GM21786 (cell line): ENCODE measurements at regions not wholly inside any gene's neighbourhood (a gene's known extent, or its start where the extent isn't known, plus 50 kb on each side); places are given as distances from the start of the nearest gene placed in this dataset.
"Not testable (repeated sequence)": the region's sequence is repeated elsewhere in the genome, so short reads cannot be mapped to it uniquely, and the experiment has no call there.

Experiments
- ATAC-seq: cut with Tn5 transposase; IDR thresholded peaks from one replicate; pipeline ENCODE4 v1.9.1; 2021; ENCODE audit not compliant: unreplicated experiment

- ATAC-seq: no peak
These were observed 318.0 kb downstream of the TAF11L14 start for GRCh38 chr5:17952231-17952630.

DNA sequence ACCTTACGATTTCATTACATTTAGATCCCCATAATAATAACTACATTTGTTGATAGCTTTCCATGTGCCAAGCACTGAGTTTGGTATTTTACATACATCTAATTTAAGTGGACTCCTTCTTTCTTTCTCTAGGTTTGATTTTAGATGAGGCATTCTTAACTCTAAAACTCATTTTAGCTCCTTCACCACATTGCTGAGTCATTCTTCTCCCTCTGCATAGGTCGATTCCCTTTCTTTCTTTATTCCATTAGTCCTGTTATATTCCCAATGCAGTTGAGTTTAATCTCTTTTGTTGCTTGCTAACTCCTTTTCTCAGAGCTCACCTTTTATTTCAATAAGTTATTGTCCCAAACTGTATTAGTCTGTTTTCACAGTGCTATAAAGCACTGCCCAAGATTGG, 329.8 kb downstream of the TAF11L14 start:
- no peak for ATAC-seq

- ATAC-seq: no peak
These were observed 332.6 kb downstream of the TAF11L14 start for GRCh38 chr5:17966640-17967402.

- no peak for ATAC-seq
These were observed 342.1 kb downstream of the TAF11L14 start for GRCh38 chr5:17976404-17976803.

- no peak for ATAC-seq
These were observed 344.7 kb downstream of the TAF11L14 start for GRCh38 chr5:17978954-17979353.

GRCh38 chr5:17982626-17983025, 348.4 kb downstream of the TAF11L14 start:
- not testable (repeated sequence) for ATAC-seq

DNA sequence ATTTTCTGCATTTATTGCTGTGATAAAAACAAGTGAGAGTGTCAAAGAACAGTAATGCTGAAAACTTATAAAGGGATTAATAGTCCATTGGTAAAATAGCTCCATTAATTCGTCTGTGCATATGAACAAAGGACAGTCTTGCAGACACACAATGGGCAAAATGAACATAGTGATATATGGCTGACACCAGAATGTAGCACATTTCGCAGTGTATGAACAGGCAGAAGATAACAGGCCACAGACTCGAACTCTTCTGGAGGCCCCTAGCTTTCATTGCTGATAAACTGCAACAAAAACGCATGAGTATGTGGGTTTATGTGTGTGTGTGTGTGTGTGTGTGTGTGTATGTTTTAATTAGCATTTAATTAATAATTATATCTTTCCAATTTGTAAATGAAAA, 354.8 kb downstream of the TAF11L14 start:
- no peak for ATAC-seq

DNA sequence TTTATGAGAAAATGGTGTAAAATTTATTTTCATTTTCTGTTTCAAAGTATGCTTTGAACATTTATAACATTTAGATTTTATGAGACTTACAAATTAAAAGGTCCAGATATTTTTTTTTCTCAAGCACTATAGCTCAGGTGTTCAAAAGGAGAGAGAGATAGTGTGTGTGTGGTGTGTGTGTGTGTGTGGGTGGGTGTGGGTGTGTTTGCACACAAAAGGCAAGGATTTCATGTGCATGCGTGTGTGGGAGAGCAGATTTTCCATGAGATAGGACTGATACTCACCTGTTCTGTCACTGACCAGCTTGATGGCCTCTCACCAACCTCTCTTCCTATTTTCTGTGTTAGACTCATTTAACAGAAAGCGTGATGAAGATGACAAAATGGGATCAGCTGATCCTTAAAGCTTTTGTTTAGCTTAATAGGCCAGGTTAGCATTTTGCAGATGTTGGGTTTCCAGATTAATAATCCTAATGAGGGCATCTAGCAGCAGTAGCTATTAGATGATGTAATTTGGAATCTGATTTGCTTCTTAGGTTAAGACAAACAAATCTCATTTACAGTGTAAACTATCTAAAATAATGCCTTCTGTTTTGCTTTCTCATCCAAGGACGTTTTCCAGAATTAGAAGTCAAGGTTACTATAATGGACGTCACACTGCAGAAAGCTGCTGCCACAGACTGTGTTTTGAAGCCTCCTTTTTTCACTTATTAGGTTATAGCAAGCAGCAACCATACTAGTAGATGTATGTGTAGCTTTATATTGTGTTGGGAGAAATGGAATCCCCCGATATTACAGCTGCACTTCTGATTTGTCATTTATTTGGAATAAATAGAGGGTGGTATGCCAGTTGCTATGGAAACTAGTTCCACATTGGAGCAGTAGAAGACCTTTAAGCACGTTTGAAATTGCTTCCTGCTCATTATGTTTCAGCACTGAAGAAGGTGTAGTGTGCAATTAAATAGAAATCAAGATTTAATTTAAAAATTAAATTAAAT, 355.6 kb downstream of the TAF11L14 start:
- ATAC-seq: no peak

DNA sequence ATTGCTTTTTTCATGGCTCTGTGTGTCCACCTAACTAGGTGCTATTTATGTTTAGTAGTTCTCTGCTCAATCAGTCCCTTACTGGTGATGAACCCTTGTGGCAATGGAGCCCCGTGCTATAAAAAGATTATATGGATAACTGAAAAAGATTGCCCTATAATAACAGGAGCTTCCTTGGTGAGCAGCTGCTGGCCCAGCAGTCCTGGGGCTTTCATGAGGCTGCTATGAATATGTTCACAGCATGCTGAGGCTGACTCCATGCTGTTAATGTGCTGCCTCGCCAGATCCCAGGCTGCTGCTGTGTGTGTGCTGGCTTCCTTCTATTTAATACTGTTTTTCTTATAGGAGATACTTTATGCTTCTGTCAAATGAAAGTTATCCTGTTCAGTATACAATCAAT, 357.5 kb downstream of the TAF11L14 start:
- ATAC-seq: no peak

DNA sequence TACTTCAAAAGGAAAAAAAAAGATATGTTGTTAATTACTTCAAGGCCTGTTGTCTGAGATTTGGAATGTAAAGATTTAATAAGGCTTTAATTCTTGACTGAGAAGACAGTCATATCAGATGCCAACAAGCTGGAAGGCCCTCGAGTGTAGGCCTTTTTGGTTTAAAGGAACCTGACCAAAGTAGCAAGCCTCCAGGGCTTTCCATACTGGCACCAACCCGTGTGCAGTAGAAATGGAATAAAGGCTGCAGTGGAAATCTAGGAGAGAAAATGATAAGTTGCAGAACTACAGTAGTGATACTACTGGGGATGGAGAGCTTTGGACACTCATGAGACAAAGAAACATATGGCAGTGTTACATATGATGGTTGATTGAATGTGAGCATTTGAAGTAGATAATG, 358.0 kb downstream of the TAF11L14 start:
- no peak for ATAC-seq

- ATAC-seq: no peak
These were observed 361.7 kb downstream of the TAF11L14 start for GRCh38 chr5:17995997-17996396.

GRCh38 chr5:17999858-18000257, 365.6 kb downstream of the TAF11L14 start:
- ATAC-seq: no peak

DNA sequence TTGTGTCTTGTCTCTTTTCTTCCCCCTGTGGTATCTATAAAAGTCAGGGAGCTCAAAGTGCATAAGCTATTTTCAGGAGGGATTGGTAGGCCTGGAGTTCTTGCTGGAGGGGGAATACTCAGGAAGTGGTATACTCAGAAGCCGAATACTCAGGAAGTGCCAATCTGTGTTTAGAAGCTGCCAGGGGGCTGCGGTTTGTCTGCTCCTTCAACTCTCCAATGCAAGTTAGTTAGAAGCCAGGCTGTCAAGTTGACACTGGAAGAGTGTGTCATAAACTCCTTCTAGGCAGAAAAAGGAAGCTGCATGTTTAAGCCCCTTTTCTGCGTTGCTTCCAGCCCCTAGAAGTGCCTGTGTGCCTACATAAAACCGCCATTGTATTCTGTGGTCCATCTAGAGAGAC, 366.5 kb downstream of the TAF11L14 start:
- no peak for ATAC-seq

DNA sequence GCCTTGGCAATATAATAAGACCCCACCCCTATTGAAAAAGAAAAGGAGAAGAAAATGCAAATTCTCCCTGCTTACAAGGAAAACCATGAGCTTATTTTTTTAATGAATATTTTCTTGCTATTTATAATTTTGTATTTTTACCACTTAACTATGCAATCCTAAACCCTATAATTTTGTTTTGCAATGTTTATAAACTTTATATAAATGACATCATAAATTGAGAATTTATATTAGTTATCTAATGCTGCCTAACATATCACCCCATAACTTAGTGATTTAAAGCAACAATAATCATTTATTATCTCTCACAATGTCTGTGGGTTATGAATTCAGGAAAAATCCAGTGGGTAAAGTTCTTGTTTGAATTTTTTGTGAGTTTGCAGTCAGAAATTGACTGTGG, 369.1 kb downstream of the TAF11L14 start:
- no peak for ATAC-seq

DNA sequence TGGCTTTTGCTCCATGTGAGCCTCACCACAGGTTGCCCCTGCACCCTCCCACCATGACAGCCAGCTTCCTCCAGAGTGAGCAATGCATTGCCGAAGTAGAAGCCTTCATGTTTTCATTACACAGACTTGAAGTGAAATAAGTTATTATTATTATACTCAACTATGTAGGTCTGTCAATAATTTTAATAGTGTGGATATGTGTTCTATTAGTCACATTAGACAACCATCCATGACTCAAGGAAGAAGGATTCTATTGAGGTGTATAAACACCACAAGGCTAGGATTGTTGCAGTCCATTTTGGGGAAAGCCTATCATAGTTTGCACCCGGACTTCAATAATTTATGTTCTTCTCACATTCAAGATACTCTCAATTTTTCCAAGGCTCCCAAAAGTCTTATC, 369.5 kb downstream of the TAF11L14 start:
- ATAC-seq: no peak

DNA sequence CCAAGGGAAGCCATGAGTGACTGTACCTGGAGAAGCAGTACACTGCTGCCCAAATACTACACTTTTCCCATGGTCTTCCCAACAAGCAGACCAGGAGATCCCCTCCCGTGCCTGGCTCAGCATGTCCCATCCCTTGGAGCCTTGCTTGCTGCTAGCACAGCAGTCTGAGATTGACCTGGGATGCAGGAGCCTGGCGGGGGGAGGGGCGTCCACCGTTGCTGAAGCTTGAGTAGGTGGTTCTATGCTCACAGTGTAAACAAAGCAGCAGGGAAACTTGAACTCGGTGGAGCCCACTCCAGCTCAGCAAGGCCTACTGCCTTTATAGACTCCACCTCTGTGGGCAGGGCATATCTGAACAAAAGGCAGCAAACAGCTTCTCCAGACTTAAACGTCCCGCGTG, 372.0 kb downstream of the TAF11L14 start:
- not testable (repeated sequence) for ATAC-seq

DNA sequence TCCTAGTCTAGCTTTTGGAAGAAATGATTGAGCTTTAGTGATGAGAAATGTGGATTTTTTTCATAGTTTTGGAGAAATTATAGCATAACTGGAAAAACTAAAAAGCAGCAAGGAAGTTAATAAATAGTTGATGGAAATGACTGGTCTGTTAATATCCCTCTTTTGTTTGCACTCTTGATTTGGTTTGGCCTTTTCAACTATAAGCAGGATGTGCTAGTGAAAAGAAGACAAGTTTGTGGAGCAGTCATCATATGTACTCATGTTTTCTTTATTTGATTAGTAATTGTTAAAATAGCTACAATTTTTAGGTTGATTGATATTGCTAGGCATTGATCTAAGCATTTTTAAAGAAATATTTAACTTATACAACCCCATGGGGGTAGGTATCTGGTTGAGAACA, 374.7 kb downstream of the TAF11L14 start:
- no peak for ATAC-seq

DNA sequence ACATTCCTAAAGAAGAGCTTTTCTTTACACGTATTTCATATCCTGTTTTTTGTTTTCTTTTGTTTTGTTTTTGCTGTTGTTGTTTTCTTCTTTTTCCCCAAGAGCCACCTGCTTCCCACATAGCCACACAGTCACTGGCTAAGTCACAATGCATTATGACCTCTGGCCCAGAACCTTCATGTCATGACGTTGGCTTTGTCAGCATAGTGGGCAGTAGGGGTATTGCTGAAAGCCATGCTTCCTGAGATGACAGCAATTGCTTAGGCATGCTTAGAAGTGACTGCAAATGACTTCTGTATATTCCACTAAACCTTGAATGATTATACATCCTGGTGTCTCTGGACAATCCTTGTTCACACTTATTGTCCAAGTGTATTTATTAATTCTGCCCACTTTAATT, 375.8 kb downstream of the TAF11L14 start:
- no peak for ATAC-seq

- no peak for ATAC-seq
These were observed 384.2 kb downstream of the TAF11L14 start for GRCh38 chr5:18018472-18018871.

GRCh38 chr5:18023275-18023674, 389.0 kb downstream of the TAF11L14 start:
- ATAC-seq: no peak

GRCh38 chr5:18023986-18024385, 389.7 kb downstream of the TAF11L14 start:
- ATAC-seq: no peak

GRCh38 chr5:18024542-18024941, 390.3 kb downstream of the TAF11L14 start:
- no peak for ATAC-seq
